Activated CD8-positive, alpha-beta memory T cell treated with anti-CD3 and anti-CD28 coated beads for 48 hours (primary cell): ENCODE measurements at regions not wholly inside any gene's neighbourhood (a gene's known extent, or its start where the extent isn't known, plus 50 kb on each side); places are given as distances from the start of the nearest gene placed in this dataset.

ENCODE experiments used
- DNase-seq, 3 experiments: peaks; one replicate each; pipeline ENCODE4 v3.0.0-alpha.2; 2020; ENCODE audit warnings: low read depth in 2 of 3, low spot score in 2 of 3

GRCh38 chr1:234709473-234710228 lies 99.7 kb upstream of the IRF2BP2 start:
- DNase-seq = no peak

- DNase-seq = no peak
These were observed 98.9 kb upstream of the IRF2BP2 start for GRCh38 chr1:234708700-234709395.

GRCh38 chr1:234707641-234708040 lies 97.7 kb upstream of the IRF2BP2 start:
- no peak for DNase-seq

GRCh38 chr1:234706931-234707330 lies 97.0 kb upstream of the IRF2BP2 start:
- DNase-seq = no peak

- DNase-seq = no peak
These were observed 96.2 kb upstream of the IRF2BP2 start for GRCh38 chr1:234706199-234706598.

- DNase-seq = no peak
These were observed 95.6 kb upstream of the IRF2BP2 start for GRCh38 chr1:234705615-234706014.

GRCh38 chr1:234704106-234704887 lies 94.3 kb upstream of the IRF2BP2 start:
- DNase-seq = no peak

GRCh38 chr1:234702342-234703000 lies 92.5 kb upstream of the IRF2BP2 start:
- DNase-seq = no peak

- no peak for DNase-seq
These were observed 91.9 kb upstream of the IRF2BP2 start for GRCh38 chr1:234701737-234702341.

GRCh38 chr1:234699795-234700665 lies 90.1 kb upstream of the IRF2BP2 start:
- no peak for DNase-seq

- DNase-seq = no peak
These were observed 88.7 kb upstream of the IRF2BP2 start for GRCh38 chr1:234698686-234699085.

GRCh38 chr1:234697741-234698140 lies 87.8 kb upstream of the IRF2BP2 start:
- no peak for DNase-seq

- DNase-seq = no peak
These were observed 87.0 kb upstream of the IRF2BP2 start for GRCh38 chr1:234697015-234697414.

GRCh38 chr1:234696148-234696576 lies 86.2 kb upstream of the IRF2BP2 start:
- DNase-seq = no peak

GRCh38 chr1:234694661-234695060 lies 84.7 kb upstream of the IRF2BP2 start:
- DNase-seq = no peak

- no peak for DNase-seq
These were observed 83.1 kb upstream of the IRF2BP2 start for GRCh38 chr1:234692966-234693580.

- DNase-seq = no peak
These were observed 81.6 kb upstream of the IRF2BP2 start for GRCh38 chr1:234691567-234691966.

- no peak for DNase-seq
These were observed 80.9 kb upstream of the IRF2BP2 start for GRCh38 chr1:234690872-234691271.

- no peak for DNase-seq
These were observed 79.3 kb upstream of the IRF2BP2 start for GRCh38 chr1:234689236-234689635.

GRCh38 chr1:234687011-234687410 lies 77.0 kb upstream of the IRF2BP2 start:
- DNase-seq = no peak
